HG03354 (cell line): ENCODE measurements at regions not wholly inside any gene's neighbourhood (a gene's known extent, or its start where the extent isn't known, plus 50 kb on each side); places are given as distances from the start of the nearest gene placed in this dataset.

Source experiments
- ATAC-seq: cut with Tn5 transposase; IDR thresholded peaks from one replicate; pipeline ENCODE4 v1.9.1; 2021; ENCODE audit warnings: mild to moderate bottlenecking; ENCODE audit not compliant: unreplicated experiment, poor library complexity, severe bottlenecking

DNA sequence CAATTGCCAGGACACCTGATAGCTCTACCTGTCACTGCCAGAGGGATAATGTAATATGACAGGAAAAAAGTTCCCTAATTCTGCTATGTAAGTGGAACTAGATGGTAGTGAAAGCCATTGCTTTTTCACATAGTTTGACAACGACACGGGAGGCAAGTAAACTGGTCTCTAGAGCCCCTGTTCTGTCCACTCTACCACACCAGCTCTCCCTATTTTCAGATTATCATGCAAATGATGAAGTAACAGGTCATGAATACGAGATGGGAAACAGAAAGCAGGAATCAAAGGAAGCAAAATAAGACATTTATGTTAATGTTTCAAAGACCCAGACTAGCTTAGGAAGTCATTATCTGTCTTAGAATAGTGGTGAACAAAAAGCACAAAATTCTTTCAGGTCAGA is 56.2 kb downstream of the TAF11L14 start:
- ATAC-seq = no peak

DNA sequence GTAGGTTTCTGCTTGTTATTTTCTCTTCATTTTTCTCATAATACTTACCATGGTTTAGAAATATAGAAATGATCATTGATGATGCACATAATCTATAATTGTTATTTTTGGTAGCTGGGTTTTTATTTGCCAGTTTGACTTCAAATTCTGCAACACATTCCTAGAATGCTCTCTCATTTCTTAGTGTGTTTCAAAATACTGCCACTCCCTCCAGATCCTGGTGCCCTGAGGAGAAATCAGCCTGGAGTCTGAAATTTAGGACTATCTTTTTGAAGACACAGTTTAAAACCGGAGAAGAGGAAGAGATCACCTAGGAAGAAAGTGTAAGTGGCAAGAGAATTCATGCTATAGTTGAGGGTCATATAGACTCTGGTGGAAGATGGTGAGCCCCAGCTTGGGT is 57.5 kb downstream of the TAF11L14 start:
- no peak for ATAC-seq

DNA sequence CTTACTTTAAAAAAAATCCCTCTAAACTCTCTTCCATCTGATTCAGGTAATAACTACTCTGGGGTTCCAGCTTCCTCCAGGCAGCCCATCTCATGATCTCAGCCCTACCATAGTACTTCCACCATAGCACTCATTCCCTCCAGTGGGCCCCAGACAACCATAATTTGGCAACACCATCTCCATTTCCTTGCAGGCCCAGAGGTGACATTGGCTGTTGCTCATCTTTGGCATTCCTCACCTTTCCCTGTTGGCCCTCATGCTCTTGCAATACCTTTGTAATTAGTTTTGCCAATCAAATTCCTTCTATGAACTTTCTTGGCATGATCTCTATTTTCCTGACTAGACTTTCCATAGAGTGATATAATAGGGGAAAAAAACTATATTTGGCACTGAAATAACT is 60.1 kb downstream of the TAF11L14 start:
- ATAC-seq = no peak

DNA sequence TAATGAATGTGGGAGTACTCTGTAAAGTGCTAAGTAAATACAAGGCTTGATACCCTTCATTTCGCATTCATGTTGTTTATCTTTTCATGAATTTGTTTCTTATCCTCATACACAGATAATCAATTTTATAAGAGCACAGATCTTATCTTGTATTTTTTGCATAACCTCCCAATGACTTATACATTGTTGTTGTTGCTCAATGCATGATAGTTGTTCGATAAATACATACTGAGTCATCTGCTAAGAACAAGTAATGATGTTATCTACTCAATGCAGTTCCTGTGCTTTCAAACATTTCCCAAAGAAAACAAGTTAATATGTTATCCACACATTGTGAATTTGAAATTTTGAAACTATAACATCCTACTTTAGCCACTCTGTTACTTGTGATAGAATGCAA is 60.7 kb downstream of the TAF11L14 start:
- no peak for ATAC-seq

DNA sequence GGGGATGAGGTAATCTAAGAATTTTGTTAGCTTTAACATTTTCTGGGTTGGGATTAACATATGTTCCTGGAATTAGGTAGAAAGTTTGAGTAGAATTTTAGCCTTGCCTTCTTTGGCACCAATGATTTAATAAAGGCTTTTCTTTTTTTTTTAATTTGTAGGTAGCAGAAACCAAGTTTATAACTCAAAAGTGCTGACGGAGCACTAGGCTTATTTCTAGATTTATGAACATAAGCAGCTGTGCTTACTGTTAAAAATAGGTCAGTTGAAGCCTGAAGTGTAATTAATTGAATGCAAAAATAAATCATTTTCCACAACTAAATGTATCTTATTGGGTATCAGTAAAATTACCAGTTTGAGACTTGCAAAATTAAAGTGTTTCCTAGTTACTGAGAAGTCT is 62.4 kb downstream of the TAF11L14 start:
- no peak for ATAC-seq

DNA sequence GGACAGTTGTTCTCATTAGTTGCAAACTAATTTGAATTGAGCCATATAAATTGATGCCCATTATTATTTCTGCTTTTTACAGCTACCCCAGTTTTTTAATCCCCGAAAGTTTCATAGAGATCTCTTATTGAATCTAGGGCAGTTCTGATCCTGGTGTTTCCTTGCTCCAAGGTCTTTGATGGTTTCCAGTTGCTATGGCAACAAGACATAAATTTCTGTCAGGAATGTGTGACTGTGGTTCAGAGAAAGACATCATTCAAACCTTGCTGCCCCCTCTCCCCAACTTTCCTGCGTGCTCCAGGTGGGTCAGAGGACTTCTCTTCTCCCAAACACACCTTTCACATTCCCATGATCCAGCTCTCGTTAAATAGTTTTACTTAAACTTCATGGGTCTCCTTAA is 63.4 kb downstream of the TAF11L14 start:
- ATAC-seq = no peak

DNA sequence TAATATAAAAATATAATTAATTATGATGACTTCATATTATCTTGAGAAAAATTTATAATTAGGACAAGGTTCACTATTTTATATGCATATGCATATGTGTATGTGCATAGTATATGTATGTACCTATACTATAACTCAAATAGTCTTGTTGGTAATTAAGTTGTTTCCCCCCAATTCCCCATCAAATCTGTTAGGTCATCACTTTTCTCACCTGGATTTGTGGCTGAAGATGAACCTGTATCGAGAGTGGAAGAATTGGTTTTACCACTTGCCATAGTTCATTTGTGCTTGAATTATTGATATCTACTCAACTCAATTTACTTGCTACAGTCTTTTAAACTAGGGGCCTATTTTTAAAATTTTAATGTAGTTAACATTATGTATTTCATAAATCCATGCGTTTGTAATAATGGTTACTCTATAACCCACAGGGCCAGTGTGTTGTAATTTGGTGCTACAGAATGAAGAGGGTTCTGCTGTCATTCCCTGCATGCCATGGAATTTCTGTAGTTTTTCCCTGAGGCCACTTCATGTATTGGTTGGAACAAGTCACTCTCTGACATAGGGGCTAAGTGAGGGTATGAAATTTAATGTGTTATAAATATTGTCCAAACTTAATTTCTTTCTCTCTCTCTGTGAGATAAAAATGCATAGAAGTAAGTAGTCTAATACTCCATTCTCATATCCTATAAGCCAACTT is 74.9 kb downstream of the TAF11L14 start:
- no peak for ATAC-seq

DNA sequence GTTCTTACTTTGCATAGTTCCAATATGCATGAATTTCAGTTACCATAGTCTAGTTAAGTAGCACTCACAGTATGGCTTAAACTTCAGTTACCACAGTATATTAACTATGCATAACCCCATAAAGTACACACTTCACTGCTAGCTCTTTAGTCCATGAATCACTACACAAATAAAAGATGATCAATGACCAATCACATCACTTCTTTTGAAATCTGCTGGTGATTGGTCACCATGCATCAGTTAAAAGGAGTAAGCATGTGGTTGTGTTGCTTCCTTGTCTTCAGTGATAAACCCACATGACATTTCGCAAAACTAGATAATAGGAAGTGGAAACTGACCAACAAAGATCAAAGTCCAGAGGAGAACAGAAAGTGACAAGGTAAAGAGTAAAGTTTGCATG is 79.0 kb downstream of the TAF11L14 start:
- no peak for ATAC-seq

DNA sequence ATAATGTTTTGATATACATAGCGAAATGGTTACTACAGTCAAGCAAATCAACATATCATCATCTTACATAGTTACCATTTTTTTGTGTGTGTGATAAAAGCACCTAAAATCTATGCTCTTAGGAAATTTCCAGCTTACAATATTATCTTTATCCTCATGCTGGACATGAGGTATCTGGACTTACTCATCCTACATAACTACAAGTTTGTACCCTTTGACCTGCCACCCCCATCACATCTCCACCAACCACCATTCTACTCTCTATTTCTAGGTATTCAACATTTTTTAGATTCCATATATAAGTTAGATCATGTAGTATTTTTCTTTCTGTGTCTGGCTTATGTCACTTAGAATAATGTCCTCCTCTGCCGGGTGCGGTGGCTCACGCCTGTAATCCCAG is 79.9 kb downstream of the TAF11L14 start:
- no peak for ATAC-seq

DNA sequence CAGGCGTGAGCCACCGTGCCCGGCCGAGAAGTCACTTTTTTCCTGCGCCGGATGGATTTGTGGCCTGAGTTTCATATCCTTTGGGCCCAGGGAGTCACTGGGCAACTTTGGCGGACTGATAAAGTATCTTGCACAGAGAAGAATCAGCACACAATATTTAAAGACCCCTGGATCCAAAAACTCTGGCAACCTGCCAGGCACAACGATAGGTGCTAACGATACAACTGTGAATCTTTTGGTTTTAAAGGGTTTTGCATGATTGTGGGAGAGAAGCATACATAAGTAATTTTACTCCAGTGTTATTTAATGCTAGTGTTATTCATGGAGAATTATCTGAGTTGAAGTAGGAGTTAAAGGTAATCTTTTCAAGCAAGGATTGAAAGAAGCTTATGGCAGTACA is 85.3 kb downstream of the TAF11L14 start:
- no peak for ATAC-seq

DNA sequence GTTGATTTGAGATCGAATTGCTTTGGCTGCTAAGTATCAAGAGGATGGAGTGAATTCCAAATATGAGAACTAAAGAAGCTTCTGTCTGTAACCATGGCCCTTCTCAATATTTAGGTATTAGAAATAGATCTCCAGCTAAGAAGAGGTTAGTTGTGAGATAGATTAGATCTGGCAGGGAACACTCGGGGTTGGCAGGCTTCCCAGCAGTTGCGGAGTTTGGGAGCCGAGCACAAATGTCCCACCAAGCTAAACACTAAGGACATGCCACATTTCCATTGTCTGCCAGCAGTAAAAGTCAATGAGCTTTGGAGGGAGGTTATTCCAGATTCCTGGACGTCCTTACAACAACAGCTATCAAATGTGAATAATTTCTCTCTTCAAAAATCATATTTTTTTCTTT is 85.8 kb downstream of the TAF11L14 start:
- ATAC-seq = no peak

DNA sequence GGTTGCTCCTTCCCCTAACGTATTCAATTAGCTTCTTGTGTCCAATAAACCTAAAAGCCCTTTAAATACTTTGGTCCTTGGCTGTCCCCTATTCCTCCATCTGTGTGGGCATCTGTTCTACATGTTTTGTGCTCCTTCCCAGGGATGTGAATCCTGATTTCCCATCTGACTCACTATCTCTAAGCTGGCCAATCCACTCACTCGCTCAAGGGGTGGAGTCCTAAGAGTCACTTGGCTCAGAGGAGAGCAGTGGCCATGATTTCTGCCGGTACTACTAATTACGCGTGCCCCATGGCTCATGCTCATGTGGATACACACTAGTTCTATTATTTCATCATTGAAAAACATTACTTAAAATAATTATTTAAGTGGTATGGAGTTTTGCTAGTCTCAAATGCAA is 89.6 kb downstream of the TAF11L14 start:
- no peak for ATAC-seq

DNA sequence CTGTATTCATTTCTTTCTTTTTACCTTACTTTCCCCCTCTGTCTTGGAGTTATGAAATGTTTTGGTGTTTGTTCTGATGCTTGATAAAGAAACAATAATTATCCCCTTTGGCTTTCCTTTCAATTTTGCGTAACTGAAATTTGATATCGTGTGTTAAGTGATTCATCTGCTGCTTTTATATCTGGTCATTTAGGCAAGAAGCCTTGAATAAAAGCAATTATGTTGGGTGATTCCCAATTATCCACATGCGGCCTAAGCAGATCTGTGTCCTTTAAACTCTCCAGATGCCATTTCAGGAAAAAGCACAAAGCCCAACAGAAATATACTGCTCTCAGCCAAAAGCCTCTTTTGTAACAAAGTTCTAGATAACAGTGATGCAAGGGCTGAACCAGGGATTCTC is 92.8 kb downstream of the TAF11L14 start:
- no peak for ATAC-seq

DNA sequence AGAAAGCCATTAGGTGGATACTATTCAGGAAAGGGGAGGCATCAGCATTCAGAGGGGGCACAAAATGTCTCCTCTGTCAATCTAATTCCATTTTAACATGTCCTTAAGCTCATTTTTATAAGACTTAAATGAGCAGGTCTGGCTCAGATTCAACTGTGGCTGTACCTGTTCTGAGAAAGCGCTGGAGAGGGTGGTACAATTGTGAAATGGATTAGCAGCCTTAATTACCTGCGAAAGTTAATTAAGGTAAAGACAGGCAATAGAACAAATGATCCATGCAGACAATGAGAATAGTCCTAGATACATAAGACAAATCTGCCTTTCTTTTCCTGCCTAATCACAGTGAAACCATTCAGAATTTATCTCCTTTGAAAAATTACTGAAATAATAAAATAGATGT is 96.2 kb downstream of the TAF11L14 start:
- ATAC-seq = no peak

DNA sequence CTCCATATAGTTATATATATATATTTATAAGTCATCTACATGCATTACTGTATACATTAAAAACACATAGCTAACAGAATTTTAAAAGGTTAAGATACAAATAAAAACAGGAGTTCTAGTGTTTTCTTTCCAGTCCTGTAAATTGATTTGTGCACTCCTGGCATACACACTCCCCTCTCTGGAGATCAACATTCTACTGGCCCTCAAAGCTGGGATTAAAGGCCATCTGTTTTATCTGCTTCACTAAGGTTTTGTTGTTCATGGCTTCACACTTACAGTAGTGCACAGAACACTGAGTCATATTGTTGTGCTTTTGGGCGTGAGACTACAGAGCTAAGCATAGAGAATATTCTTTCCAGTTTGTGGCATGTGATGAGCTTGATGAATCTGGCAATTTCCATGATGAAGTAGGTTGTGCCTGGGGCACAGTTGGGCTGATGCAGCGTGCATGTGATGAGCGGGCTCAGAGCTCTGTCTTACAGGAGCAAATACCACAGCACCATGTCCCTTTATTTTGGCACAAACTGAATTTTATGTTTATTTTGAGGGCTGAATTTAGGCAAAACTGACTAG is 98.2 kb downstream of the TAF11L14 start:
- ATAC-seq = no peak

DNA sequence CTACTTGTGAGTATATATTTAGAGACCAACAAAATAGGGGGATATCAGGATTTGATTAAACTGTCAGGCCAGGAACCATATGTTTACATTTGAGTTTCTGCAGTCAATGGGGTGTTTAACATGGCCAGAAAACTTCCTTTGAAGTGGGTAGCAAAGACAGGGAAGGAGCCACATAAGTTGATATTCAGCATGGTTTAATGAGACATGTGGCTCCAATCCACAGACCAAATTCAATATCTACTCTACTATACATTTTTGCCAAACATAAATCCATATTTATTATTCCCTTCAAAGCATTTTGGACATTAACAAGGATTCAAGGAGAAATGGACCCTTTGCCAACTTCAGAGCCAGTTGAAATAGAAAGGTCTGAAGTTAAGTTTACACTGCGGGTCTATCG is 99.8 kb downstream of the TAF11L14 start:
- ATAC-seq = no peak

DNA sequence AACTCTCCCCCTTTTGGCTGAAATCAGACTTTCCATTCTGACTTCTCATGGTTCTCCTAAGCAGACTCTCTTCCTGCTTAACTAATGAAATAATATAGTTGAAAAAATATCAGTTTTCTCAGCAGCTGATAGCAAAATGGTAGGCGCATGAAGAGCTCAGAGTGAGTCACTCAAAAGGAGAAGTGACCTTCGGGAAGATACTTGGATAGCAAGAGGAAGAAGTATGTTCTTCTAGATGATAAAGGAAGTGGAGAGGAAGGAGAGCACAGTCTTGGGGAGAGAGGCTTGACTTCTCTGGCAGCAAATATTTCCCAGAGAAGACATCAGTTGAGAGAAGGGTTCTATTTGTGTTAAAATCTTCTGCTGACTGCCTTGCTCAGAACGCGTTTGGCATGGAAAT is 101.5 kb downstream of the TAF11L14 start:
- ATAC-seq = no peak

DNA sequence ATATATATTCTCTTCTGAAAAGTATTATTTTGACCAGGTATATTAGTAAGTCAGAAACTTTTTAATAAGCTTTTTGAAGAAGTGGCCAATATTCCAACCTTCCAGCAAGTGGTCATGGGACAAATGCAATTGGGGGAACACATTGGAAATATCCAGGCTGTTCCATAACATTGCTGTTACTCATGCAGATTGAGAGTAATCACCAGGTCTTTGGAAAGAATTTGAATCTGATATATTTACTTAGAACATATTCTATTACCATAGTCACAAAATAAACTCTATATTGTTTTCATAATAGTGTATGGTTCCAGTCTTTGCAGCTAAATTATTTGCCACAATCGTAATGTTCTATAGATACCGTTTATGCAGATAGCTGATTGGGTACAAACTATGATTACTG is 102.8 kb downstream of the TAF11L14 start:
- no peak for ATAC-seq

DNA sequence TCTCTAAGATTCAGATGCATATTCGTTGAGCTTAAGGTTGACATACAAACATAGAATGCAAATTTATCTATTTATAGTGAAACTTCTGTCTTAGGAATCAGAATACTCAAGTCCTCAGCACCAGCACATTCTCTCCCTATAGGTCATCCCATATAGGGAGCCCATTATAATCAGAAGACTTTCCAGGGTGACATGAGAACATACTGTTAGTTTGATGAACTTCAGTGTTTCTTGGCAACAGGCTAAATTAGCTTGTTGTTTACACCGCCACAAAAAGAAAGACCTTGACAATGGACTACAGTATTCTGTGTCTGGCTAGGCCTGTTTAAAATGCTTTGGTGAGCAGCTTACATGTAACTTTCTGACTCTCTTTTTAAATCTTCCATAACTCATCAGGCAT is 104.2 kb downstream of the TAF11L14 start:
- ATAC-seq = no peak

DNA sequence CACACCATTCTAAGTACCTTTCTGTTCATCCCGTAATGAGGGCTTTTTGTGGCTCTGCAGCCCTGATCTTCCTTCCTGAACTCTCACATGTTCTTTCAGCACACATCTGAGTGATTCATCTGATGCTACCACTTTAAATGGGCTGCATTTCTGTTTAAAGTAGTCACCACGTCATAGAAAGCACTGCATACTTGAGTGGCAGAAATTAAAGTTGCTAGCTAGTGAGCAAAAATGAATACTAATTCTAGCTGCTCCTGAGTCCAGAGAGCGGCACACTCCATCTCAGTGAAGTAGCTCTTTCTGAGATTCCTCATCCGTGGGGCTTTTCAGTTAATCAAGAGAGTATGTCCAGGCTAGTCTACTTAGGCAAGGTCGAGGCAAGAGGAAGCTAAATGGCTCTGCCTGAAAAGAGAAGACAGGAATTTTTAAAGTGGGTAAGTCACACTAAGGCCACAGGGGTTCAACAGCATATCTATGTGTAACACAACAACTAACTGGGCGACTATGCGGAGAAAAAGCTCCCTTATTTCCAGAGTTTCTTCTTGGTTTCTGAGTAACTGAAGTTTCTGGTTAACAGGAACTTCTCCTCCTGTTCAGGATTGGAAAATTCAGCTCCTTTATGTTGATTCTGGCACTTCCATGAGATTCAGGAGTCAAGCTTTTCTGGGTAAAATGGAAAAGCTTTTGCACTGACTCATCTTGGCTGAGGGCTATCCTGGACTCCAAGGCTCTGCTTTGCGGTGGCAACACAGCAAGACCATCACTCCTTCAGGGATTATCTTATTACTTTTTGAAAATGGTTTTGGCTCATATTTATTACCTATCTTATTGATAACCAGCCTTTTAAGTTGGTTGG is 109.5 kb downstream of the TAF11L14 start:
- ATAC-seq = no peak

DNA sequence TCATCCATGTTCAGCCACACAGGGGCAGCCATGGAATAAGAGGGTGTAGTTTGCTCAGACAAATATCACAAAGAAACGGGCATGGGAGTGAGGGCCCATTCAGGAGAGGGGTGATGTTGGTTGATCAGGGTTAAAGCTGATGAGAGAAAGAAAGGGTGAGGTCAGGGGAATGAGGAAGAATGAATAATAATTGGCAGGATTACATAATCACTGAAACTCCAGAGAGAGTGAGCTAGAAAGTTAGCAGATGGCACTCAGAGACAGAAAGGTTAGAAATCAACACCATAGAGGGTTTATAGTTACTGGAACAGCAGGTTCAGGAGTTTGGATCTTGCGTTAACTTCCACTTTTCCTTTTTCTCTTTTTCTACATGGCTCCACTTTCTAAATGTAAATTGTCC is 113.9 kb downstream of the TAF11L14 start:
- ATAC-seq = no peak
